ENCODE measurements at regions not wholly inside any gene's neighbourhood (a gene's known extent, or its start where the extent isn't known, plus 50 kb on each side); places are given as distances from the start of the nearest gene placed in this dataset.

DNA sequence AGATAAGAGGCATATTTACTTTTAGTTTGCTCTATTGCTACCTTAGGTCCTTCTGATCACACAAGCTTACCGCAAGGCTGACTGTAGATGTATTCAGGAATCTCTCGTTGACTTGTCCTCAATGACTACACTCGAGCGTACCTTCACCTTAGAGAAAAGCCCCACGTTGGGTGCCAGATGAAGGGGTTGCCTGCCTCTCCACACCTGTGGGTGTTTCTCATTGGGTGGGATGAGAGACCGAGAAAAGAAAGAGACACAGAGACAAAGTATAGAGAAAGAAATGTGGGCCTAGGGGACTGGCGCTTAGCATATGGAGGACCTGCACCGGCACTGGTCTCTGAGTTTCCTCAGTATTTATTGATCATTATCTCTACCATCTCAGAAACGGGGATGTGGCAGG, 51.8 kb downstream of the ASCL4 start:
- TF ChIP-seq POLR2A (IDR thresholded peaks at IDR 0.05; ENCODE audit: low read depth, low read length) (no peak), BHLHE40 (IDR thresholded peaks at IDR 0.05; ENCODE audit: low read depth, low read length) (no peak), RCOR1 (IDR thresholded peaks at IDR 0.05; ENCODE audit: insufficient replicate concordance, low read length) (no peak), MXI1 (IDR thresholded peaks at IDR 0.05; ENCODE audit: borderline replicate concordance, low read depth, low read length) (no peak), NFE2L2 (IDR thresholded peaks at IDR 0.05; ENCODE audit: low read depth, low read length) (no peak), RAD21 (IDR thresholded peaks at IDR 0.05; ENCODE audit: low read length) (no peak), CEBPB (IDR thresholded peaks at IDR 0.05; ENCODE audit: low read depth, low read length) (no peak), MAFK (IDR thresholded peaks at IDR 0.05; ENCODE audit: low read depth, low read length) (no peak), SMC3 (IDR thresholded peaks at IDR 0.05; ENCODE audit: low read depth, low read length) (no peak)
- TF ChIP-seq, protein P1, sequence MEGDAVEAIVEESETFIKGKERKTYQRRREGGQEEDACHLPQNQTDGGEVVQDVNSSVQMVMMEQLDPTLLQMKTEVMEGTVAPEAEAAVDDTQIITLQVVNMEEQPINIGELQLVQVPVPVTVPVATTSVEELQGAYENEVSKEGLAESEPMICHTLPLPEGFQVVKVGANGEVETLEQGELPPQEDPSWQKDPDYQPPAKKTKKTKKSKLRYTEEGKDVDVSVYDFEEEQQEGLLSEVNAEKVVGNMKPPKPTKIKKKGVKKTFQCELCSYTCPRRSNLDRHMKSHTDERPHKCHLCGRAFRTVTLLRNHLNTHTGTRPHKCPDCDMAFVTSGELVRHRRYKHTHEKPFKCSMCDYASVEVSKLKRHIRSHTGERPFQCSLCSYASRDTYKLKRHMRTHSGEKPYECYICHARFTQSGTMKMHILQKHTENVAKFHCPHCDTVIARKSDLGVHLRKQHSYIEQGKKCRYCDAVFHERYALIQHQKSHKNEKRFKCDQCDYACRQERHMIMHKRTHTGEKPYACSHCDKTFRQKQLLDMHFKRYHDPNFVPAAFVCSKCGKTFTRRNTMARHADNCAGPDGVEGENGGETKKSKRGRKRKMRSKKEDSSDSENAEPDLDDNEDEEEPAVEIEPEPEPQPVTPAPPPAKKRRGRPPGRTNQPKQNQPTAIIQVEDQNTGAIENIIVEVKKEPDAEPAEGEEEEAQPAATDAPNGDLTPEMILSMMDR (conservative IDR thresholded peaks at IDR 0.05; ENCODE audit: low read depth, low read length) = no peak
- TF ChIP-seq, protein P2, sequence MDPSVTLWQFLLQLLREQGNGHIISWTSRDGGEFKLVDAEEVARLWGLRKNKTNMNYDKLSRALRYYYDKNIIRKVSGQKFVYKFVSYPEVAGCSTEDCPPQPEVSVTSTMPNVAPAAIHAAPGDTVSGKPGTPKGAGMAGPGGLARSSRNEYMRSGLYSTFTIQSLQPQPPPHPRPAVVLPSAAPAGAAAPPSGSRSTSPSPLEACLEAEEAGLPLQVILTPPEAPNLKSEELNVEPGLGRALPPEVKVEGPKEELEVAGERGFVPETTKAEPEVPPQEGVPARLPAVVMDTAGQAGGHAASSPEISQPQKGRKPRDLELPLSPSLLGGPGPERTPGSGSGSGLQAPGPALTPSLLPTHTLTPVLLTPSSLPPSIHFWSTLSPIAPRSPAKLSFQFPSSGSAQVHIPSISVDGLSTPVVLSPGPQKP (IDR thresholded peaks at IDR 0.05; ENCODE audit: borderline replicate concordance, low read depth, low read length) = no peak
- TF ChIP-seq, protein P3, sequence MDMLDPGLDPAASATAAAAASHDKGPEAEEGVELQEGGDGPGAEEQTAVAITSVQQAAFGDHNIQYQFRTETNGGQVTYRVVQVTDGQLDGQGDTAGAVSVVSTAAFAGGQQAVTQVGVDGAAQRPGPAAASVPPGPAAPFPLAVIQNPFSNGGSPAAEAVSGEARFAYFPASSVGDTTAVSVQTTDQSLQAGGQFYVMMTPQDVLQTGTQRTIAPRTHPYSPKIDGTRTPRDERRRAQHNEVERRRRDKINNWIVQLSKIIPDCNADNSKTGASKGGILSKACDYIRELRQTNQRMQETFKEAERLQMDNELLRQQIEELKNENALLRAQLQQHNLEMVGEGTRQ (IDR thresholded peaks at IDR 0.05; ENCODE audit: low read depth, low read length) = no peak

Measured in IMR-90 (cell line).